HG02623 (cell line): ENCODE measurements at regions not wholly inside any gene's neighbourhood (a gene's known extent, or its start where the extent isn't known, plus 50 kb on each side); places are given as distances from the start of the nearest gene placed in this dataset.

Experiments used
- ATAC-seq: cut with Tn5 transposase; IDR thresholded peaks from one replicate; pipeline ENCODE4 v1.9.1; 2021; ENCODE audit warnings: moderate library complexity; ENCODE audit not compliant: unreplicated experiment

DNA sequence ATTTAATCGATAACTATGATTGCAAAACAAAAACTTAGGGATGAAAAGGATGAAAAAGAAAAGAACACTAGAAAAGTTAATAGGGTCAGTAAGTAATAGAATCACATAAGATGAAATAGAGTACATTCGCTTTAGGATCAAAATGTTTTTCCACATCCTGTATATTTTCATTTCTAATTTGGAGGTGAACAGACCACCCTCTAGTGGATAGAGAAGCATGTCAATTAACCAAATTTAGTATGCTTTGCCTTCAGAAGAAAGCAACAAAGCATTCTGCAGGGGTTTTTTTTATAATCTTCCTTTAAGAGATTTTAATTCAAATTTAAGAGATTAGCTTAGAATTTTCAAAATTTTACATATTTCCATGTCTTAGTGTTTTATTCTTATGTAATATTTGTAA, 611.0 kb upstream of the SGCG start:
- no peak for ATAC-seq

- ATAC-seq, result no peak
Observed at GRCh38 chr13:22589880-22590279, 590.9 kb upstream of the SGCG start.

DNA sequence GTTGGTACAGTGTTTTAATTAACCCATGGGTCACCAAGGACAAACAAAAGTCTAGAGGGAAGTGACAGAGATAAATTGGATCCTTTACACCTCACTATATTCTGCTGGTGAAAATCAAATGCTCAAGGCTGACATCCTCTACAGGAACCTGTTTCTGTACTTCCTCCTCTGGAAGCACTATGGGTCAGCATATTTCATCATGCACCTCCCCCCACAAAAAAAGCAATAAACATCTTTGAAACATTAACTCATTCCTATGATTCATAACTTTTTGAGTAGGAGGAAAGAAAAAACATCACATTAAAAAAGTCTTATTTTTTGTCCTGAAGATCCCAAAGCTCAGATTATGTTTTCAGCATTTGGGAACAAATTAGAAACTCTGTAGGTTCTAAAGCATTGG, 588.3 kb upstream of the SGCG start:
- ATAC-seq, result no peak

GRCh38 chr13:22594041-22594440, 586.7 kb upstream of the SGCG start:
- ATAC-seq, result no peak

- no peak for ATAC-seq
Observed at GRCh38 chr13:22596171-22596863, 584.5 kb upstream of the SGCG start.

- ATAC-seq, result no peak
Observed at GRCh38 chr13:22599156-22599555, 581.6 kb upstream of the SGCG start.

GRCh38 chr13:22618002-22618401, 562.8 kb upstream of the SGCG start:
- ATAC-seq, result no peak

GRCh38 chr13:22625691-22626090, 555.1 kb upstream of the SGCG start:
- ATAC-seq, result no peak

- ATAC-seq, result no peak
Observed at GRCh38 chr13:22629374-22629773, 551.4 kb upstream of the SGCG start.

DNA sequence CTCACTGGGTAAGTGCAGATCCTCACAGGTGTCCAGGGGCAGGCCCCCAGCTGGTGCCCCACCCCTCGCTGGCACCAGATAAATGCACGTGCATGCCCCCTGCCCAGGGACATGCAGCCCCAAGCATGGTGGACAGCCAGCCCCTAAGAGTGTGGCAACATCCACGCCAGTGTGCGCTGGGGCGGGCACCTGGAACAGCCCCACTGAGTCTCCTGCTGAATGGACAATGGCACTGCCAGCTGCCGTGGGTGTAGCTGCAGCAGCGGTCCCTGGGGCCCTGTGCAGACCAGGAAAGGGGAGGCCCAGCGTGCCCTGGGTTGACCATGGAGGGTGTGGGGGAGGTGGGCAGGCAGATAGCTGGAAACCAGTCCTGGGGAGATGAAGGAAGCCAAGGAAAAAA, 538.7 kb upstream of the SGCG start:
- ATAC-seq, result no peak

- ATAC-seq, result no peak
Observed at GRCh38 chr13:22644941-22645340, 535.8 kb upstream of the SGCG start.

GRCh38 chr13:22647156-22647850, 533.5 kb upstream of the SGCG start:
- no peak for ATAC-seq

GRCh38 chr13:22648320-22648801, 532.4 kb upstream of the SGCG start:
- ATAC-seq, result no peak

DNA sequence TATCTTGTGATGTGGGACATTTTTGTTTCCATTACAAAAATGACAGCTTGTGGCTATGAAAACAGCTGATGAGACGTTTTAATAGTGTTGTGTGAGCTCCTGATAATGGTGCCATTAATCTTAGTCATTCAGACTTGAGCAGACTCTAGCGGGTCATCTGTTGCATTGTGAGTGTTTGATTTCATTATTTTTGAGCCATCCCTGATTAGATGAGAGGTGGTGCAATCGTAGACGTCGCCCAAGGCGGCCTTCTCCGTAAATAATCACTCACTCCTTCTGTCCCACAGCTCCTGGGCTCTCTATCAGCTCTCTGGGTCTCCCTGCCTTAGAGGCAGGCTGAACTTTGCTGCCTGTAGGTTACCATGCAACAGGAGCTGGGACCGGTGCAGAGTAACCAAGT, 528.0 kb upstream of the SGCG start:
- ATAC-seq, result no peak

GRCh38 chr13:22653866-22654265, 526.9 kb upstream of the SGCG start:
- ATAC-seq, result no peak

- ATAC-seq, result no peak
Observed at GRCh38 chr13:22655106-22655852, 525.5 kb upstream of the SGCG start.

- ATAC-seq, result no peak
Observed at GRCh38 chr13:22662771-22663170, 518.0 kb upstream of the SGCG start.

- no peak for ATAC-seq
Observed at GRCh38 chr13:22665506-22665905, 515.3 kb upstream of the SGCG start.

GRCh38 chr13:22690756-22691155, 490.0 kb upstream of the SGCG start:
- no peak for ATAC-seq

- no peak for ATAC-seq
Observed at GRCh38 chr13:22693691-22694090, 487.1 kb upstream of the SGCG start.

DNA sequence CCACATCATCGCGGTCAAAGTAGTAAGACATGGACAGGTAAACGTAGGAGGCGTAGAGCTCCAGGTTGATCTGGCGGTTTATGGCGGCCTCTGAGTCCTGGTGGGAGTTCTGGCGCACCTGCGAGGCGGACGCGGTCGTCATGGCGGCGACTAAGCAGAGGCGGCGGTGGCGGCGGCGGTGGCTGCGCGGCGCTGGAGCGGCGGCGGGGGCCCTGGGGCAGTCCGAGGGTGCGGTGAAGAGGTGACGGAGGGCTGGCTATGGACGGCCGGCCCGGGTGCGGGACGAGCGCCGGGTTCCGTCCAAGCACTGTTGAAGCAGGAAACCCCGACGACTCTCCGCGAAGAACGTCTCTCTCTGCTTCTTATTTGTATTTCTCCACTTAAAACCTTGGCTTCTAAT, 484.3 kb upstream of the SGCG start:
- ATAC-seq, result no peak

DNA sequence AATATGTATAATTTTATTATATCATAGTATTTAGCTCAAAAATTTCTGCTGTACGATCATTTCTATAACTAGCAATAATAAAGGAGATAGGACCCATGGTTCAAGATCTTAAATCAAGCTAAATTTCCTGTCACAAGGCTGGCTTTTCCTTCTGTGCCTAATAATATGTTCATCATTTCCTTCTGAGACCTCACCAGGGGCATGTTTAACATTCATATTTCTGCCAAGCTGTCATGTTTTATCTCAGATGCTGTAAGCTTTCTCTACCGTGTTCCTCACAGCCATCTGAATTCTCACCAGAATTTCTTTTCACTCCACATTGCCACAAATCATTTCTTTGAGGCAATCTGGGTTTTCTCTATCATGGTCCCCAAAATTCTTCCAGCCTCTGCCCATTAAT, 482.3 kb upstream of the SGCG start:
- ATAC-seq, result no peak
